ENCODE measurements at regions not wholly inside any gene's neighbourhood (a gene's known extent, or its start where the extent isn't known, plus 50 kb on each side); places are given as distances from the start of the nearest gene placed in this dataset.

DNA sequence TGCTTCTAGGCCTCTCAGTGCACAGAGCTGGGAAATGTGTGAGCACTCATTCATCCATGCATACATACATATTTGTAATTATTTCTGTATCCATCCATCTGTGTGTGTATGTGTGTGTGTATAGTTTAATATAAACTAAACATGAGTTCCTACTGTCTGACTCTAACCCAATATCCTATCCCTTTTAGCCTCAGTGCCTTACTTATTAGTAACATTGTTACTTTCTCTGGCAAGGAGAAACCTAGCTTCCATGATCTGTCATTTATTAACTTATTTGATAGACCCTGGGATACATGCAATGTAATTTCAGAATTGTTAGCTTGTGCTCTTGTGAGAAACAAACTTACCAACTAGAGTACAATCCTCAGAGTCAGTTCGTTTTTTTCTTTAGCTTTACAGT is 59.0 kb upstream of the WSCD1 start:
- no peaks in the 10 kb centered on the region for H3K27me3 ChIP-seq
- H3K9me3 ChIP-seq, result no peaks in the 10 kb centered on the region
- H3K36me3 ChIP-seq, result no peaks in the 10 kb centered on the region
- TF ChIP-seq, protein P1, sequence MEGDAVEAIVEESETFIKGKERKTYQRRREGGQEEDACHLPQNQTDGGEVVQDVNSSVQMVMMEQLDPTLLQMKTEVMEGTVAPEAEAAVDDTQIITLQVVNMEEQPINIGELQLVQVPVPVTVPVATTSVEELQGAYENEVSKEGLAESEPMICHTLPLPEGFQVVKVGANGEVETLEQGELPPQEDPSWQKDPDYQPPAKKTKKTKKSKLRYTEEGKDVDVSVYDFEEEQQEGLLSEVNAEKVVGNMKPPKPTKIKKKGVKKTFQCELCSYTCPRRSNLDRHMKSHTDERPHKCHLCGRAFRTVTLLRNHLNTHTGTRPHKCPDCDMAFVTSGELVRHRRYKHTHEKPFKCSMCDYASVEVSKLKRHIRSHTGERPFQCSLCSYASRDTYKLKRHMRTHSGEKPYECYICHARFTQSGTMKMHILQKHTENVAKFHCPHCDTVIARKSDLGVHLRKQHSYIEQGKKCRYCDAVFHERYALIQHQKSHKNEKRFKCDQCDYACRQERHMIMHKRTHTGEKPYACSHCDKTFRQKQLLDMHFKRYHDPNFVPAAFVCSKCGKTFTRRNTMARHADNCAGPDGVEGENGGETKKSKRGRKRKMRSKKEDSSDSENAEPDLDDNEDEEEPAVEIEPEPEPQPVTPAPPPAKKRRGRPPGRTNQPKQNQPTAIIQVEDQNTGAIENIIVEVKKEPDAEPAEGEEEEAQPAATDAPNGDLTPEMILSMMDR (IDR thresholded peaks at IDR 0.05), result no peak
- no peaks in the 10 kb centered on the region for H3K4me1 ChIP-seq (ENCODE audit: control insufficient read depth in 1 of 2, insufficient read depth in 1 of 2, low read depth in 1 of 2, low read length in 1 of 2)
- no peak overlapping the region for H3K27ac ChIP-seq
- no peak overlapping the region for H3K4me3 ChIP-seq (ENCODE audit: low read depth in 1 of 2, low read length in 1 of 2)

DNA sequence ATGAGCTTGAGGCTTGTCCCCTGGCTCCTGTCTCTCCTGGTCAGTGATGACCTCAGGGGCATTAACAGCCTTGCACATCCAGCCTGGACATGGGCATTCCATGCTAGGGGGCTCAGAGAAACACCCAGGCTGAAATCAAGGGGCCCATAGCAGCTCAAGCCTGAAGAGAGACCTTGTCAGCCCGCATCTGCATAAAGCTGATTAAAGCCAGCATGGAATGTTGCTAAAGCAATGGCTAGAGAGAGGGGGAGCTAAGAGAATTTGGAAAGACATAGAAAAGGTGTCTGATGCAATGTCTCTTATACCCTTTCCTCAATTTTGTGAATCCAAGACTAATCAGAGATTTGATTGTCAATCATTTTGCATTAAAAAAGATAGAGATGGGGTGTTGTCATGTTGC is 51.4 kb upstream of the WSCD1 start:
- TF ChIP-seq, protein P1 (IDR thresholded peaks at IDR 0.05), result no peak
- no peak overlapping the region for H3K27ac ChIP-seq
- H3K9me3 ChIP-seq, result no peaks in the 10 kb centered on the region
- no peaks in the 10 kb centered on the region for H3K36me3 ChIP-seq
- no peaks in the 10 kb centered on the region for H3K27me3 ChIP-seq
- no peaks in the 10 kb centered on the region for H3K4me1 ChIP-seq (ENCODE audit: control insufficient read depth in 1 of 2, insufficient read depth in 1 of 2, low read depth in 1 of 2, low read length in 1 of 2)
- H3K4me3 ChIP-seq (ENCODE audit: low read depth in 1 of 2, low read length in 1 of 2), result no peak overlapping the region

DNA sequence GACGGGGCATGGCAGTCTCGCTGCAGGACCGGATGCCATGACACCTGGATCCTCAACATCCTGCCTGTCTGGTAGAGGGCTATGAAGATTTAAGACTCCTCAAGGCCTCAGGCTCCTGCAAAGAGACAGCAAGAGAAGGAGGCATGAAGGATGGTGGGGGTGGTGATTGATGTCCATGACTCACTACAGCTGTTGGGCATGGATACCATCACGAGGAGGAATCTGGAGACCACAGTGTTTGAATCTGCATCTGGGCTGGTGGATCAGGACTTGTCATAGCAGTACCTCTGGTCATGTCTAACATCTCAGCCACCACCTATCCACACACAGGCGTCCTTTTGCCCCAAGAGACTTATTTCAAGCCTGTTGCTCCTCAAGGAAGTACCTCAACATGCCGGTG is 50.2 kb upstream of the WSCD1 start:
- H3K27ac ChIP-seq, result no peak overlapping the region
- H3K9me3 ChIP-seq, result no peaks in the 10 kb centered on the region
- H3K36me3 ChIP-seq, result no peaks in the 10 kb centered on the region
- H3K27me3 ChIP-seq, result no peaks in the 10 kb centered on the region
- TF ChIP-seq, protein P1 (IDR thresholded peaks at IDR 0.05), result no peak
- H3K4me1 ChIP-seq (ENCODE audit: control insufficient read depth in 1 of 2, insufficient read depth in 1 of 2, low read depth in 1 of 2, low read length in 1 of 2), result no peaks in the 10 kb centered on the region
- H3K4me3 ChIP-seq (ENCODE audit: low read depth in 1 of 2, low read length in 1 of 2), result no peak overlapping the region

DNA sequence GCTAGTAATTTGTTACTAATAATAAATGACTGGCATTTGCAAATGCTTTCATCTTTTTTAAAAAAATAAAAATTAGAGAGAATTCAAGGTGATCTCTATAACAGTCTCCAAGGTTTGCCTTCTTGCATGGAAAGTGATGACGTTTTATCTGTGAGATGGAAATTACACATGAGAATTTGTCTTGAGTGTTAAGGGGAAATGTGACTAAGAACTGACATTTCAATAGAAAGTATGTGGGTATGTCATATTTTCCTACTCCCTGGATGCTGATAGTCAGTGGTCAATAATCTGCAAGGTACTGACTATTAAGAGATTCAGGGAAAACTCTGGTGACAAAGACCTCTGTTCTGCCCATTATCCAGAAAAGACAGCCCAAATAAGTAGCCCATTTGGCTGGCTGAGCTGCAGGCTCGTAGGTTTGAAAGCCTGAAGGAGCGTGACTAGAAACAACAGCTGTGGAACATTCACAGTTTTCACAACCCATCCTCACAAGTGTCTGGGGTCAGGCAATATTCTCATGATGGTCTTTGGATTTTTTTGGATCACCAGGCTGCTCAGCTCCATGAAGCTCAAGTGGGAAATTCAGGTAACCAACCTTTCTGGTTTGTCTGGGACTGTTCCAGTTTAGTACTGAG is 49.7 kb upstream of the WSCD1 start:
- H3K4me1 ChIP-seq (ENCODE audit: control insufficient read depth in 1 of 2, insufficient read depth in 1 of 2, low read depth in 1 of 2, low read length in 1 of 2), result no peaks in the 10 kb centered on the region
- H3K9me3 ChIP-seq, result no peaks in the 10 kb centered on the region
- H3K27ac ChIP-seq, result no peak overlapping the region
- TF ChIP-seq, protein P1 (IDR thresholded peaks at IDR 0.05), result no peak
- H3K27me3 ChIP-seq, result no peaks in the 10 kb centered on the region
- H3K4me3 ChIP-seq (ENCODE audit: low read depth in 1 of 2, low read length in 1 of 2), result no peak overlapping the region
- H3K36me3 ChIP-seq, result no peaks in the 10 kb centered on the region
